ENCODE measurements at regions not wholly inside any gene's neighbourhood (a gene's known extent, or its start where the extent isn't known, plus 50 kb on each side); places are given as distances from the start of the nearest gene placed in this dataset.

- Histone ChIP-seq H3K27ac (no peak overlapping the region), H3K27me3 (no peaks in the 10 kb centered on the region), H3K4me1 (peaks cover 0 to 30% (median 7%) of the 10 kb centered on the region in 9 donors), H3K9me3 (peaks cover 0 to 4% (median 0%) of the 10 kb centered on the region in 11 donors), H3K4me3 (no peak overlapping the region), H3K36me3 (no peaks in the 10 kb centered on the region)
- WGBS, 2 donors = 54 to 58% methylated on average over 8 of the region's 8 CpGs
- ATAC-seq (no peak), DNase-seq (no peak)
- TF ChIP-seq CTCF (IDR thresholded peaks at IDR 0.05) = no peak
- intact Hi-C loops (cut with DNase I) = no loop called here
Observed at GRCh38 chr3:27626596-27627118, 95.5 kb downstream of the EOMES start.

GRCh38 chr3:27625864-27626263, 96.3 kb downstream of the EOMES start:
- intact Hi-C loops (cut with DNase I) = no loop called here
- 62 to 63% methylated on average over 3 of the region's 3 CpGs for WGBS, 2 donors
- no peak for TF ChIP-seq CTCF (IDR thresholded peaks at IDR 0.05)
- no peaks in the 10 kb centered on the region for H3K27me3 ChIP-seq
- H3K27ac ChIP-seq = no peak overlapping the region
- DNase-seq = no peak
- no peak overlapping the region for H3K4me3 ChIP-seq
- ATAC-seq = no peak
- peaks cover 0 to 12% (median 0%) of the 10 kb centered on the region in 11 donors for H3K9me3 ChIP-seq
- no peaks in the 10 kb centered on the region for H3K36me3 ChIP-seq
- H3K4me1 ChIP-seq = peaks cover 0 to 30% (median 7%) of the 10 kb centered on the region in 9 donors

- 38 to 48% methylated on average over 4 of the region's 4 CpGs for WGBS, 2 donors
- Histone ChIP-seq H3K4me3 (no peak overlapping the region), H3K9me3 (peaks cover 0 to 15% (median 0%) of the 10 kb centered on the region in 11 donors), H3K27ac (peak overlapping the region; percentile 12 to 79 (median 57)), H3K36me3 (no peaks in the 10 kb centered on the region), H3K27me3 (no peaks in the 10 kb centered on the region), H3K4me1 (peaks cover 0 to 28% (median 7%) of the 10 kb centered on the region in 9 donors)
- intact Hi-C loops (cut with DNase I) = no loop called here
- TF ChIP-seq CTCF (IDR thresholded peaks at IDR 0.05) = no peak
- ATAC-seq = peak; percentile 51 to 88 (median 81)
- peak in 1 of 2 donors; percentile 34 for DNase-seq
Observed at GRCh38 chr3:27623085-27623753, 98.9 kb downstream of the EOMES start.

GRCh38 chr3:27617552-27617951, 104.6 kb downstream of the EOMES start:
- ATAC-seq = no peak
- no peaks in the 10 kb centered on the region for H3K27me3 ChIP-seq
- H3K36me3 ChIP-seq = no peaks in the 10 kb centered on the region
- DNase-seq = no peak
- H3K4me1 ChIP-seq = peaks cover 0 to under 1% (median 0%) of the 10 kb centered on the region in 9 donors
- no peak overlapping the region for H3K4me3 ChIP-seq
- H3K27ac ChIP-seq = no peak overlapping the region
- TF ChIP-seq CTCF (IDR thresholded peaks at IDR 0.05) = no peak
- 80 to 88% methylated on average over 5 of the region's 5 CpGs for whole genome bisulfite sequencing, 2 donors
- intact Hi-C loops (cut with DNase I) = no loop called here
- peaks cover 0 to 44% (median 15%) of the 10 kb centered on the region in 11 donors for H3K9me3 ChIP-seq
